Hematopoietic multipotent progenitor cell treated with erythropoietin and hydrocortisone succinate and interleukin-3 and kit ligand, for 4 days (in vitro differentiated cells): ENCODE measurements at regions not wholly inside any gene's neighbourhood (a gene's known extent, or its start where the extent isn't known, plus 50 kb on each side); places are given as distances from the start of the nearest gene placed in this dataset.
A peak's percentile ranks its signal among the peaks of the same experiment; 100 is the strongest.
"Not testable (repeated sequence)": the region's sequence is repeated elsewhere in the genome, so short reads cannot be mapped to it uniquely, and the experiment has no call there.

Source experiments
- DNase-seq: peaks from one replicate; pipeline ENCODE4 v3.0.0-alpha.2; 2015

- no peak for DNase-seq
Observed at GRCh38 chr17:14756479-14756878, 455.6 kb downstream of the HS3ST3B1 start.

GRCh38 chr17:14755002-14755401, 454.1 kb downstream of the HS3ST3B1 start:
- no peak for DNase-seq

DNA sequence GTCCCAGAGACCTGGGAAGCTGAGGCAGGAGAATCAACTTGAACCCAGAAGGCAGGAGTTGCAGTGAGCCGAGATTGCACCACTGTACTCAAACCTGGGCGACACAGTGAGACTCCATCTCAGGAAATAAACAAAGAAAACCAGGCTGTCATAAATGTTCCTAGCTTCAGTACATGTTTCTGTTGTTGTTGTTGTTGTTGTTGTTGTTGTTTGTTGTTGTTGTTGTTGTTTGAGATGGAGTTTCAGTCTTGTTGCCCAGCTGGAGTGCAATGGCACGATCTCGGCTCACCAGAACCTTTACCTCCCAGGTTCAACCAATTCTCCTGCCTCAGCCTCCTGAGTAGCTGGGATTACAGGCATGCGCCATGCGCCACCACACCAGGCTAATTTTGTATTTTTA, 452.5 kb downstream of the HS3ST3B1 start:
- DNase-seq, result no peak

- DNase-seq, result no peak
Observed at GRCh38 chr17:14752011-14752410, 451.1 kb downstream of the HS3ST3B1 start.

GRCh38 chr17:14750866-14751265, 450.0 kb downstream of the HS3ST3B1 start:
- no peak for DNase-seq

- no peak for DNase-seq
Observed at GRCh38 chr17:14749269-14749668, 448.4 kb downstream of the HS3ST3B1 start.

DNA sequence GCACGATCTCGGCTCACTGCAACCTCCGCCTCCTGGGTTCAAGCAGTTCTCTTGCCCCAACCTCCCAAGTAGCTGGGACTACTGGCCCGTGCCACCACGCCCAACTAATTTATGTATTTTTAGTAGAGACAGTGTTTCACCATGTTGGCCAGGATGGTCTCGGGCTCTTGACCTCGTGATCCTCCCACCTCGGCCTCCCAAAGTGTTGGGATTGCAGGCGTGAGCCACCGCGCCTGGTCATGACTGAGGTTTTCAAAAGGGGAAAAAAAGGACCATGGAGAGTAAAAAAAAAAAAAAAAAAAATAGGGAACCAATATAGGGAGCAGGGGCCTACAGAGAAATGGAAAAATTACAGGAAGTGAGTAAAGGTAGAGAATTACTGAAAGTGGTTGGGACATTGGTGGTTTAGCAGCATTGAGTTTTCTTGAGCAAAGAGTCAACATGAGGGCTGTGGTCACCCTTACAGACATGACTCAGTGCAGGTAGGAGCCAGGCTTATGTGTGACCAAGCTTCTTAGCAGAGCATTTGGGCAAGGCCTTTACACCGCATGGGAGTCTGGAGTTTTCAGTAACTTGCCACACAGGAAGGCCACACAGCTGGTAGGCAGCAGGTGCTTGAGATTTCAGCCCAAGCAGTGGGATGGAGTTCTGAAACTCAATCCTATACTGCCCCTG, 447.3 kb downstream of the HS3ST3B1 start:
- peak; percentile 6 for DNase-seq

DNA sequence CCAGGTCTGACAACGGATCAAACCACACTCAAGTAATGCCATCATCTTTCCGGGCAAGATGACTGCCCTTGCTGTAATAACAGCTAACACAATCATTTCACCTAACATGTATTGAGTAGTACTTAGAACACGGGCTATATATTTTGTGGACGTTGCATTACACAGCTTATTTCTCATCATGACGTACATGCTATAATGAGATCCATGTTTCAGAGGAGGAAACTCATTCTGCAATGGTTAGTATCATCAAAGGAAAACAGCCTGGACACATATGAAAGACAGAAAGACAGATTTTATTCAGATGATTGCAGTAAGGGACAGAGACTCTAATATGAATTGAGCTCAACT, 446.7 kb downstream of the HS3ST3B1 start:
- DNase-seq, result no peak

- DNase-seq, result no peak
Observed at GRCh38 chr17:14746822-14747602, 446.1 kb downstream of the HS3ST3B1 start.

DNA sequence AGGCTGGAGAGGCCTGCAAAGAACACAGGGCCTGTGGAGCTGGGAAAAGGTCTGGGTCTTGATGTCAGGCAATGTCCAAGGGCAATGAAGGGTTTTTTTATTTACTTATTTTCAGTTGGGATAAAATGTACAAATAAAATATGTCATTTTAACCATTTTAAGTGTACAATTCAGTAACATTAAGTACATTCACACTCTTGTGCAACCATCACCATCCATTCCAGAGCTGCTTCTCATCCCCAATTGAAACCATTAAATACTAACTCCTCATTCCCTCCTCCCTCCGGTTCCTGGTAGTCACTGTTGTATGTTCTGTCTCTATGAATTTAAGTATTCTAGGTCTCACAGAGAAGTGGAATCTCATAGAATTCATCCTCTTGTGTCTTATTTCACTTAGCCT, 444.7 kb downstream of the HS3ST3B1 start:
- DNase-seq, result no peak

DNA sequence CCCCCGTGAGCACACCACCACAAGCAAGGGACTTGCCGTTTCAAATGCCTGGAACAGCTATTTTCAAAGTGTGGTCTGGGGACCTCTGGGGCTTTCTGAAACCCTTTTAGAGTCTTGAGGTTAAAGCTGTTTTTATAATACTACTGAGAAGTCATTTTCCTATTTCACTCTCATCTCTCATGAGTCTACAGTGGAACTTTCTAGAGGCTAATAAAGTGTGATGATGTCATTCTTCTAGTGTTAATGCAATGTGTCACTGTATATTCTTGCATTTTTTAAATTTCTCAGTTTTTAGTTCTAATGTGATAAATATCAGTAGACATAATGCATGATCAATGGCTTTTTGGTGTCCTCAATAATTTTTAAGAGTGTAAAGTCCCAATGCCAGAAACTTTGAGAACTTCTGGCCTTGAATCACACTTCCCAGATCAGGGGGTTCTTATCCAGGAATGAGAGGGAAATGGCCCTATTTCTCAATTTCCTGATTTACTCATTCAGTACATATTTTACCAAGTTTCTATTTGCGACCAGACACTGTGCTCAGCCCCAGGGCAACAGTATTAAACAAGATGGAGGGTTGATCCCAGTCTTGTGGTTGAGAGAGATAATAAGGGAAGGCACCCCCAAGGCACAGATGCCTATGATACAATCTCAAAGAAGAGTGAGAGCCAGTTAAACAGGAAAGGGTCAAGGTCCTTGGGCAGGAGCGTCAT, 444.0 kb downstream of the HS3ST3B1 start:
- DNase-seq, result no peak

DNA sequence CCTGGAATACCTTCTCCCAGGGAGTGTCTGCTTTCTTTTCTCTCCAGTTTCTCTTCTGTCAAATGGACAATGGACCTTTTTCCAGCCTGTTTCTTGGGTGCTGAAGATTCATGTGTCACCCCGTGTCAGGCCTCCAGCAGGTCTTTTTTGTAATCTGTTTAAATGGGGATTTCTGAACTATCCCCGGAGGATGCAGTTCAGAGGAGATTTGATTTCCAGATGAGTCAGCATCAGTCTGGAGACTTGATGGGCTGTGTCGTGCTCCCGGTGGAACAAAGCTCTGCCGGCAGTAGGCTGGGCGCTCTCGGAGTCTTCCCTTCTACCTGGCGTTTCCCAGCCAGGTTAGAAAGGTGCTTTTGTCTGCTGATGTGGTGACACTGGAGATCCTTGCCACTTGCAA, 440.6 kb downstream of the HS3ST3B1 start:
- DNase-seq, result no peak

GRCh38 chr17:14739656-14740431, 439.0 kb downstream of the HS3ST3B1 start:
- DNase-seq, result peak; percentile 10

DNA sequence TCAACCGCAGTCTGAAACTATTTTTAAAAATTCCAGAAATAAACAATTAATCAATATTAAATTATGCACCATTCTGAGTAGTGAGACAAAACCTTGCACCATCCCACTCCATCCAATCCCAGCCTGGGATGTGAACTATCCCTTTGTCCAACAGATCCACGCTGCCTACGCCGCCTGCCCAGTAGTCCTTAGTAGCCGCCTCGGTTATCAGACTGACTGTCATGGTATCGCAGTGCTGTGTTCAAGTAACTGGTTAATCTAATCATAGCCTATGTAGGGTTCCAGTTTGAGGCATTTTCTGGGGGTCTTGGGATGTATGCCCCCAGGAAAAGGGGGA, 437.7 kb downstream of the HS3ST3B1 start:
- no peak for DNase-seq

DNA sequence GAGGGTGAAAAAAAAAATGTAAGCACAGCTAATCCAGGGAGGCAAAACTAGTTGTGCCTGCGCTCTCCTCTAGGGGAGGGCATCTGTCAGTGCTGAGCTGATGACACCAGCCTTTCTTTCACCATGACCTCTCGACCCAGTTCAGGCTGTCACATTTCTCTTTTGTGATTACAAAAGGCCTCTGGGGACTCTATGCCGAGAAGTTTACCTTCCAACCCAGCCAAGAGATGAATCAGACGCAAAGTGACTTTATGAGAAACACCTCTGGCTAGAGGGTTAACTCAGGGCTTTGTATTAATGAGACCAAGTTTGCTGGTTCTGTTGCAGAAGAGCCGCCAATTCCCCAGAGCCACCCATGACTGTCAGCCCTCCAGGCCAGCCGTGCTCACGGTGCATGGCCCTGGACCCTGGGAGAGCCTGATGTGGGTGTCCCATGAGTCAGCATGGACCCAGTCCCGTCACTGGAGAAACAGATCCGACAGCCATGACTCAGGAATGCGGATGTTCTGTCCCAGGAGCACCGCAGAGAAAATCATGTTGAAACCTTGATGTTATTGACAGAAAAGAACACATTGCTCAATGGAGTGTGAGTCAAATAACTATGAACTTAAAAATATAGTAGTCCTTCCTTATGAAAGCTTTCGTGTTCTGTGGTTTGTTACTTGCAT, 437.2 kb downstream of the HS3ST3B1 start:
- DNase-seq, result no peak

DNA sequence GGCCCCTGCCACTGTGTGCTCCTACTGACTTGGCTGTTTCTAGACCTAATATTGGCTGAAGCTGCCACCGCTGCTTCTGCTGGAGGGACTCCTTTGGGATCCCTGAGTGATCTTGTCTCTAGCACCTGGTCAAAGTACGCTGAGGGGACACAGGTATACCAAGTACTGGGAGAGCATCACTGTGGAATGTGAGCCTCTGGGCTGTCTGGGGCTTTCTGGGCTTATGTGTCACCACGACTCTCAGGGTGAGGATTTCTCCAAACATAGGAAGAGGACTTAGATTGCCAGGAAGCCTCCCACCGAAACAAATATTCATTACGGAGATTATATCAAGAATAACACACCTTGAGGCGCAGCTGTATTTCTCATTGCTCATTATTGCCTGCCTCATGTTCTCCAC, 435.8 kb downstream of the HS3ST3B1 start:
- DNase-seq, result no peak

DNA sequence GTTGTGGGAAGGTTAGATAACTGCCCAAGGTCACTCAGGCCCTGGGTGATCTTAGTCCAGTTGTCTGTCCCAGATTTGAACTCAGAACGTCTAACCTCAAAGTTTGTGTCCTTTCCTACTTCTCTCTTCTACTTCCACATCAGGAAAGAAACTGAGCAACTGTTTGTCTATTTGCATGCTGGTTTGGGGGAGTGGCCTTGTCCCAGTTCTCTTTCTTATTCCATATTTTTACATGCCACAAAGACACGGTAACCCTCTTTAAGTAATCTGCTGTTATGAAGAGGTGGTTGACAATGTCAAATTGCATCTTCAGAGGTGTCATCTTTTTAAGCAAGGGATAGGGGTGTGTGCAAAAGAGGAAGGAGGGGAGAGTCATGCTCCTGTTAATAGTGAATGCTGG, 432.5 kb downstream of the HS3ST3B1 start:
- no peak for DNase-seq

- no peak for DNase-seq
Observed at GRCh38 chr17:14732211-14732610, 431.3 kb downstream of the HS3ST3B1 start.

GRCh38 chr17:14731591-14731990, 430.7 kb downstream of the HS3ST3B1 start:
- DNase-seq, result no peak

- no peak for DNase-seq
Observed at GRCh38 chr17:14730821-14731220, 429.9 kb downstream of the HS3ST3B1 start.

DNA sequence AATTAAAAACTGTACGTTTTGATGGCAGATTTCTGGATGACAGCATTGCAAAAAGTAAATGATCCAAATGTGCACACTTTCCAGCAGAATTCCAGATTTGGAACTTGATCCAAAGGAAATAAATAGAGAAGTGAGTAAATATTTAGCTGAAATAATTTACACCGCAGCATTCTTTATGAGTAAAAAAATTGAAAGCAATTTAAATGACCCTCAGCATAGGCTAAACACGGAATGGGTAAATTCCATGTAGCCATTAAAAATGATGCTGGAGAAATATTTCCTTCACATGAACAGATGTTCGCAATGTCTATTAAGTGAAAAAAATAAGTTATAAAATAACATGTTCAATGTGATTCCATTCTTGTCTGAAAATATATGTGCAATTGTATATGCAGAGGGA, 424.8 kb downstream of the HS3ST3B1 start:
- DNase-seq, result no peak

- DNase-seq, result no peak
Observed at GRCh38 chr17:14724770-14725169, 423.9 kb downstream of the HS3ST3B1 start.

DNA sequence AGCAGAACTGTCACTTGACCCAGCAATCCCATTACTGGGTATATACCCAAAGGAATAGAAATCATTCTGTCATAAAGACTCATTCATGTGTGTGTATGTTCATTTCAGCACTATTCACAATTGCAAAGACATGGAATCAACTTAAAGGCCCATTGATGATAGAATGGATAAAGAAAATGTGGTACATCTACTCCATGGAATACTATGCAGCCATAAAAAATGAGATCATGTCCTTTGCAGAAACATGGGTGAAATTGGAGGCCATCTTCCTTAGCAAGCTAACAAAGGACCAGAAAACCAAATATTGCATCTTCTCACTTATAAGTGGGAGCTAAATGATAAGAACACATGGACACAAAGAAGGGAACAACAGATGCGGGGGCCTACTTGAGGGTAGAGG, 422.5 kb downstream of the HS3ST3B1 start:
- DNase-seq, result not testable (repeated sequence)
